SK-N-SH treated with all-trans-retinoic acid at 6 μM for 48 hours (cell line): ENCODE measurements at regions not wholly inside any gene's neighbourhood (a gene's known extent, or its start where the extent isn't known, plus 50 kb on each side); places are given as distances from the start of the nearest gene placed in this dataset.

Experiments used
- ATAC-seq: fragments of 200-7000 bp; cut with Tn5 transposase; 3 replicates; pipeline ENCODE4 v1.9.1; 2020; ENCODE audit warnings: mild to moderate bottlenecking, moderate library complexity
- ARNTL ChIP-seq: fragments of 450-650 bp; formaldehyde crosslinking; IDR thresholded peaks from 2 replicates; pipeline ENCODE4 v1.5.0; 2020; ENCODE audit warnings: low read depth, mild to moderate bottlenecking, moderate library complexity, borderline replicate concordance
- BACH2 ChIP-seq: fragments of 250-450 bp; sonication (Bioruptor Pico); IDR thresholded peaks from 2 replicates; pipeline ENCODE4 v1.9.0; 2021; ENCODE audit warnings: mild to moderate bottlenecking, borderline replicate concordance
- CSDC2 ChIP-seq: fragments of 250-450 bp; sonication (Bioruptor Pico); IDR thresholded peaks from 2 replicates; pipeline ENCODE4 v1.5.0; 2020; ENCODE audit warnings: mild to moderate bottlenecking, moderate library complexity
- CSRNP3 ChIP-seq: fragments of 250-450 bp; sonication (Bioruptor Pico); IDR thresholded peaks from 2 replicates; pipeline ENCODE4 v1.5.1; 2021; ENCODE audit warnings: mild to moderate bottlenecking, moderate library complexity
- GLIS3 ChIP-seq: fragments of 250-450 bp; sonication (Bioruptor Pico); IDR thresholded peaks from 2 replicates; pipeline ENCODE4 v1.5.0; 2020; ENCODE audit warnings: mild to moderate bottlenecking, moderate library complexity
- ISL1 ChIP-seq: fragments of 250-450 bp; sonication (Bioruptor Pico); IDR thresholded peaks from 2 replicates; pipeline ENCODE4 v2.1.2; 2022; ENCODE audit warnings: mild to moderate bottlenecking, moderate library complexity
- OSR1 ChIP-seq: fragments of 250-450 bp; sonication (Bioruptor Pico); IDR thresholded peaks from 2 replicates; pipeline ENCODE4 v1.8.0; 2022; ENCODE audit warnings: moderate library complexity, mild to moderate bottlenecking, inconsistent platforms
- PATZ1 ChIP-seq: fragments of 250-450 bp; sonication (Bioruptor Pico); IDR thresholded peaks from 2 replicates; pipeline ENCODE4 v1.8.0; 2020; ENCODE audit warnings: mild to moderate bottlenecking, moderate library complexity, borderline replicate concordance
- POU6F1 ChIP-seq: fragments of 250-450 bp; sonication (Bioruptor Pico); IDR thresholded peaks from 2 replicates; pipeline ENCODE4 v1.8.0; 2021; ENCODE audit warnings: low read depth, mild to moderate bottlenecking, moderate library complexity, borderline replicate concordance
- PPARA ChIP-seq: fragments of 250-450 bp; sonication (Bioruptor Pico); IDR thresholded peaks from 2 replicates; pipeline ENCODE4 v1.5.0; 2020; ENCODE audit warnings: mild to moderate bottlenecking, borderline replicate concordance
- RARB ChIP-seq: fragments of 250-450 bp; sonication (Bioruptor Pico); IDR thresholded peaks from 2 replicates; pipeline ENCODE4 v1.8.0; 2021; ENCODE audit warnings: mild to moderate bottlenecking, moderate library complexity
- SNAI2 ChIP-seq: fragments of 250-450 bp; sonication (Bioruptor Pico); IDR thresholded peaks from 2 replicates; pipeline ENCODE4 v1.5.0; 2020; ENCODE audit warnings: mild to moderate bottlenecking, moderate library complexity
- TCF4 ChIP-seq: fragments of 250-450 bp; sonication (Bioruptor Pico); IDR thresholded peaks from 2 replicates; pipeline ENCODE4 v1.8.0; 2021; ENCODE audit warnings: mild to moderate bottlenecking, moderate library complexity, borderline replicate concordance
- TSHZ2 ChIP-seq: fragments of 250-450 bp; sonication (Bioruptor Pico); IDR thresholded peaks from 2 replicates; pipeline ENCODE4 v1.5.0; 2020; ENCODE audit warnings: mild to moderate bottlenecking, moderate library complexity
- ZC3H10 ChIP-seq: fragments of 250-450 bp; sonication (Bioruptor Pico); IDR thresholded peaks from 2 replicates; pipeline ENCODE4 v1.5.1; 2021; ENCODE audit warnings: mild to moderate bottlenecking, moderate library complexity
- ZFP3 ChIP-seq: fragments of 250-450 bp; sonication (Bioruptor Pico); IDR thresholded peaks from 2 replicates; pipeline ENCODE4 v1.5.0; 2020; ENCODE audit warnings: mild to moderate bottlenecking, moderate library complexity
- ZFP30 ChIP-seq: fragments of 450-650 bp; formaldehyde crosslinking; IDR thresholded peaks from 2 replicates; pipeline ENCODE4 v1.5.0; 2022; ENCODE audit warnings: mild to moderate bottlenecking, moderate library complexity
- ZNF565 ChIP-seq: fragments of 450-650 bp; formaldehyde crosslinking; conservative IDR thresholded peaks from 2 replicates; pipeline ENCODE4 v1.5.0; 2020; ENCODE audit warnings: low read depth, mild to moderate bottlenecking, moderate library complexity
- ZNF70 ChIP-seq: fragments of 450-650 bp; formaldehyde crosslinking; IDR thresholded peaks from 2 replicates; pipeline ENCODE4 v1.5.0; 2020; ENCODE audit warnings: mild to moderate bottlenecking, moderate library complexity
- ZNF8 ChIP-seq: fragments of 450-650 bp; formaldehyde crosslinking; IDR thresholded peaks from 2 replicates; pipeline ENCODE4 v1.5.0; 2020; ENCODE audit warnings: mild to moderate bottlenecking, moderate library complexity

- TF ChIP-seq ARNTL (CRISPR knock-in tag) (no peak), ZC3H10 (CRISPR knock-in tag) (no peak), SNAI2 (CRISPR knock-in tag) (no peak), BACH2 (CRISPR knock-in tag) (no peak), PATZ1 (CRISPR knock-in tag) (no peak), POU6F1 (no peak), CSDC2 (CRISPR knock-in tag) (no peak), GLIS3 (CRISPR knock-in tag) (no peak), ZFP30 (CRISPR knock-in tag) (no peak), TCF4 (CRISPR knock-in tag) (no peak), PPARA (CRISPR knock-in tag) (no peak)
- no peak for ATAC-seq
These were observed 78.3 kb upstream of the ANO4 start for GRCh38 chr12:100715976-100716944.

- ATAC-seq = peak; percentile 74
These were observed 77.4 kb upstream of the ANO4 start for GRCh38 chr12:100716945-100717732.

More at GRCh38 chr12:100716945-100717732, 77.4 kb upstream of the ANO4 start:
- TF ChIP-seq ARNTL (CRISPR knock-in tag) (no peak), CSRNP3 (CRISPR knock-in tag) (no peak), TCF4 (CRISPR knock-in tag) (no peak), ZFP30 (CRISPR knock-in tag) (no peak), TSHZ2 (CRISPR knock-in tag) (no peak), ZC3H10 (CRISPR knock-in tag) (no peak), POU6F1 (no peak), RARB (CRISPR knock-in tag) (no peak), PATZ1 (CRISPR knock-in tag) (no peak), CSDC2 (CRISPR knock-in tag) (no peak), GLIS3 (CRISPR knock-in tag) (no peak), ZNF565 (CRISPR knock-in tag) (no peak), SNAI2 (CRISPR knock-in tag) (no peak), PPARA (CRISPR knock-in tag) (no peak), ZFP3 (CRISPR knock-in tag) (no peak), ZNF70 (CRISPR knock-in tag) (no peak), BACH2 (CRISPR knock-in tag) (no peak), ZNF8 (CRISPR knock-in tag) (no peak), ISL1 (CRISPR knock-in tag) (no peak), OSR1 (no peak)
